Caki2 (cell line): ENCODE measurements at regions not wholly inside any gene's neighbourhood (a gene's known extent, or its start where the extent isn't known, plus 50 kb on each side); places are given as distances from the start of the nearest gene placed in this dataset.
"Not testable (repeated sequence)": the region's sequence is repeated elsewhere in the genome, so short reads cannot be mapped to it uniquely, and the experiment has no call there.

Experiments used
- DNase-seq: peaks from one replicate; pipeline ENCODE4 v3.0.0-alpha.2; 2015; ENCODE audit warnings: low read depth
- in situ Hi-C: cut with HindIII; loops from 2 replicates; pipeline ENCODE4 v1.10.0; 2016; ENCODE audit warnings: low sequenced_read_pairs, low pct_unique_long_range_greater_than_20kb, mixed read lengths

- no peak for DNase-seq
These were observed 56.4 kb downstream of the FOXF2 start for GRCh38 chr6:1445650-1446330.

GRCh38 chr6:1449896-1450295, 60.5 kb downstream of the FOXF2 start:
- no peak for DNase-seq

More at GRCh38 chr6:1445650-1446330, 56.4 kb downstream of the FOXF2 start:
- in situ Hi-C loops: no loop called here

GRCh38 chr6:1453024-1453423, 63.6 kb downstream of the FOXF2 start:
- in situ Hi-C loops: no loop called here

More at GRCh38 chr6:1449896-1450295, 60.5 kb downstream of the FOXF2 start:
- in situ Hi-C loops: no loop called here

GRCh38 chr6:1456816-1457215, 67.4 kb downstream of the FOXF2 start:
- in situ Hi-C loops, DNase-seq: not testable (repeated sequence)

More at GRCh38 chr6:1453024-1453423, 63.6 kb downstream of the FOXF2 start:
- DNase-seq: no peak

GRCh38 chr6:1461207-1461606, 71.8 kb downstream of the FOXF2 start:
- no peak for DNase-seq
- in situ Hi-C loops: no loop called here

GRCh38 chr6:1461736-1462135, 72.4 kb downstream of the FOXF2 start:
- DNase-seq: no peak
- in situ Hi-C loops: no loop called here

GRCh38 chr6:1463275-1463674, 73.9 kb downstream of the FOXF2 start:
- in situ Hi-C loops: no loop called here
- no peak for DNase-seq

- in situ Hi-C loops: no loop called here
- no peak for DNase-seq
These were observed 74.5 kb downstream of the FOXF2 start for GRCh38 chr6:1463751-1464426.

- in situ Hi-C loops: no loop called here
- no peak for DNase-seq
These were observed 75.5 kb downstream of the FOXF2 start for GRCh38 chr6:1464781-1465370.

- in situ Hi-C loops: no loop called here
- no peak for DNase-seq
These were observed 78.8 kb downstream of the FOXF2 start for GRCh38 chr6:1468126-1468525.

- in situ Hi-C loops: no loop called here
- DNase-seq: no peak
These were observed 80.7 kb downstream of the FOXF2 start for GRCh38 chr6:1470040-1470439.

GRCh38 chr6:1472643-1473042, 83.3 kb downstream of the FOXF2 start:
- in situ Hi-C loops: no loop called here
- DNase-seq: no peak

- in situ Hi-C loops: no loop called here
- DNase-seq: no peak
These were observed 83.8 kb downstream of the FOXF2 start for GRCh38 chr6:1473166-1473565.

- in situ Hi-C loops: no loop called here
- DNase-seq: no peak
These were observed 84.2 kb downstream of the FOXF2 start for GRCh38 chr6:1473598-1473997.

GRCh38 chr6:1474205-1474604, 84.8 kb downstream of the FOXF2 start:
- in situ Hi-C loops: no loop called here
- no peak for DNase-seq

GRCh38 chr6:1475174-1475573, 85.8 kb downstream of the FOXF2 start:
- no peak for DNase-seq
- in situ Hi-C loops: no loop called here

- in situ Hi-C loops: no loop called here
- peak; percentile 25 for DNase-seq
These were observed 88.2 kb downstream of the FOXF2 start for GRCh38 chr6:1477432-1478090.

- in situ Hi-C loops, DNase-seq: not testable (repeated sequence)
These were observed 88.9 kb downstream of the FOXF2 start for GRCh38 chr6:1478163-1478826.
